ENCODE measurements at regions not wholly inside any gene's neighbourhood (a gene's known extent, or its start where the extent isn't known, plus 50 kb on each side); places are given as distances from the start of the nearest gene placed in this dataset.

GRCh38 chr16:51272420-51272819 is 121.3 kb upstream of the SALL1 start:
- Histone ChIP-seq H2AFZ (ENCODE audit: low read length) (no peak overlapping the region), H3F3A (ENCODE audit: low read depth) (no peaks in the 10 kb centered on the region), H3K4me1 (ENCODE audit: insufficient read depth, low read length, poor library complexity, severe bottlenecking) (no peaks in the 10 kb centered on the region), H3K27me3 (ENCODE audit: insufficient read depth, low read length, poor library complexity, severe bottlenecking) (no peaks in the 10 kb centered on the region), H3K36me3 (ENCODE audit: insufficient read depth, low read length) (no peaks in the 10 kb centered on the region), H3K9me2 (replicated peaks; ENCODE audit: low read depth, low read length) (no peaks in the 10 kb centered on the region), H4K20me1 (ENCODE audit: insufficient read depth, low read length, poor library complexity, severe bottlenecking) (no peaks in the 10 kb centered on the region), H3K4me2 (ENCODE audit: low read depth, low read length, poor library complexity, severe bottlenecking) (no peak overlapping the region), H3K9ac (ENCODE audit: low read depth, low read length, poor library complexity, severe bottlenecking) (no peak overlapping the region), H3K79me2 (ENCODE audit: insufficient read depth, low read length) (no peaks in the 10 kb centered on the region), H3K4me3 (ENCODE audit: low read length, poor library complexity, severe bottlenecking) (no peak overlapping the region), H3K9me3 (ENCODE audit: insufficient read depth, low read depth, low read length) (no peaks in the 10 kb centered on the region)
- TF ChIP-seq CTCF (conservative IDR thresholded peaks at IDR 0.05; ENCODE audit: low read length) (no peak), EZH2phosphoT487 (IDR thresholded peaks at IDR 0.05; ENCODE audit: borderline replicate concordance) (no peak)

- Histone ChIP-seq H3K27me3 (ENCODE audit: insufficient read depth, low read length, poor library complexity, severe bottlenecking) (no peaks in the 10 kb centered on the region), H3K4me1 (ENCODE audit: insufficient read depth, low read length, poor library complexity, severe bottlenecking) (no peaks in the 10 kb centered on the region), H2AFZ (ENCODE audit: low read length) (no peak overlapping the region), H4K20me1 (ENCODE audit: insufficient read depth, low read length, poor library complexity, severe bottlenecking) (no peaks in the 10 kb centered on the region), H3K79me2 (ENCODE audit: insufficient read depth, low read length) (no peaks in the 10 kb centered on the region), H3K4me2 (ENCODE audit: low read depth, low read length, poor library complexity, severe bottlenecking) (no peak overlapping the region), H3K4me3 (ENCODE audit: low read length, poor library complexity, severe bottlenecking) (no peak overlapping the region), H3K9ac (ENCODE audit: low read depth, low read length, poor library complexity, severe bottlenecking) (no peak overlapping the region), H3K9me2 (replicated peaks; ENCODE audit: low read depth, low read length) (no peaks in the 10 kb centered on the region), H3K9me3 (ENCODE audit: insufficient read depth, low read depth, low read length) (no peaks in the 10 kb centered on the region), H3F3A (ENCODE audit: low read depth) (no peaks in the 10 kb centered on the region), H3K36me3 (ENCODE audit: insufficient read depth, low read length) (no peaks in the 10 kb centered on the region)
- TF ChIP-seq CTCF (conservative IDR thresholded peaks at IDR 0.05; ENCODE audit: low read length): no peak
- no peak for TF ChIP-seq EZH2phosphoT487 (IDR thresholded peaks at IDR 0.05; ENCODE audit: borderline replicate concordance)
Measured at GRCh38 chr16:51271156-51271701, 120.2 kb upstream of the SALL1 start.

GRCh38 chr16:51268237-51268636 is 117.2 kb upstream of the SALL1 start:
- H3K27me3 ChIP-seq (ENCODE audit: insufficient read depth, low read length, poor library complexity, severe bottlenecking): no peaks in the 10 kb centered on the region
- no peak for TF ChIP-seq EZH2phosphoT487 (IDR thresholded peaks at IDR 0.05; ENCODE audit: borderline replicate concordance)
- TF ChIP-seq CTCF (conservative IDR thresholded peaks at IDR 0.05; ENCODE audit: low read length): no peak
- H3K4me1 ChIP-seq (ENCODE audit: insufficient read depth, low read length, poor library complexity, severe bottlenecking): no peaks in the 10 kb centered on the region
- H3K36me3 ChIP-seq (ENCODE audit: insufficient read depth, low read length): no peaks in the 10 kb centered on the region
- no peaks in the 10 kb centered on the region for H3K9me3 ChIP-seq (ENCODE audit: insufficient read depth, low read depth, low read length)
- H3K4me3 ChIP-seq (ENCODE audit: low read length, poor library complexity, severe bottlenecking): no peak overlapping the region
- no peaks in the 10 kb centered on the region for H3K9me2 ChIP-seq (replicated peaks; ENCODE audit: low read depth, low read length)
- no peaks in the 10 kb centered on the region for H3K79me2 ChIP-seq (ENCODE audit: insufficient read depth, low read length)
- no peaks in the 10 kb centered on the region for H3F3A ChIP-seq (ENCODE audit: low read depth)
- no peaks in the 10 kb centered on the region for H4K20me1 ChIP-seq (ENCODE audit: insufficient read depth, low read length, poor library complexity, severe bottlenecking)
- no peak overlapping the region for H3K9ac ChIP-seq (ENCODE audit: low read depth, low read length, poor library complexity, severe bottlenecking)
- H3K4me2 ChIP-seq (ENCODE audit: low read depth, low read length, poor library complexity, severe bottlenecking): no peak overlapping the region
- H2AFZ ChIP-seq (ENCODE audit: low read length): no peak overlapping the region
